ENCODE measurements at regions not wholly inside any gene's neighbourhood (a gene's known extent, or its start where the extent isn't known, plus 50 kb on each side); places are given as distances from the start of the nearest gene placed in this dataset.

- intact Hi-C loops (cut with micrococcal nuclease) = no loop called here
These were observed 152.1 kb upstream of the ID2 start for GRCh38 chr2:8529706-8530277.

- intact Hi-C loops (cut with micrococcal nuclease) = no loop called here
These were observed 150.4 kb upstream of the ID2 start for GRCh38 chr2:8531481-8531880.

DNA sequence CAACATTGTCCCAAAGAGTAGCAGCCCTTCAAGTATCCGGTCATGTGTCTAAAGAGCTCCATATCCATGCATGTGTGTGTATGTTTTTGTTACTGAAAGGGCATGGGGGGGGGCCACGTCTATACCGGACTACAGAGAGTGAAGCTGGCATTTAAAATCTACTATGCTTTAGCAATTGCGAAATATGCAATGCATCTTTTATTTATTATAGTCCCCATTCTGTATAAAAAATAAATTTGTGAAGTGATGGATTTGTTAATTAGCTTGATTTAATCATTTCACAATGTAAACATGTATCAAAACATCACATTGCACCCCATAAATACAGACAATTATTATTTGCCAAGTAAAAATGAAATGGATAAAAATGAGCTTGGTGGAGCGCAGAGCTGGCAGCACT is 149.4 kb upstream of the ID2 start:
- intact Hi-C loops (cut with micrococcal nuclease) = no loop called here

DNA sequence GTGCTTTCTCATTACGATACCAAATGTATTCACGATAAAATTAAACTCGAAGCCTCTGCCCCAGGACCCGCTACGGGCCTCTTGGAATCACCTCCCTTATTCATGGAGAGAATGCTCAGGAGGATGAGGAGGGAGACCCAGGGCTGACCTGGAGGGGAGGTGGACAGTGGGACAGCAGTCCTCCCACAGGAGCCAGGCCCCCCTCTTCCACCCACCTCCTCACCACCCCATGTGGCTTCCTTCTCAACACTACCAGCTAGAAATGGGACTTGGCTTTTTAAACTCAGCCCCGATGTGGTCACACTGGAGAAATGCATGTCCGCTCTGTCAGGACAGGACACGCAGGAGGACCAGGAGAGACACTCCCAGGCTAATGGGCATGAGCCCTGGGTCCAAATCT is 147.9 kb upstream of the ID2 start:
- intact Hi-C loops (cut with micrococcal nuclease) = no loop called here

- intact Hi-C loops (cut with micrococcal nuclease) = no loop called here
These were observed 147.5 kb upstream of the ID2 start for GRCh38 chr2:8534386-8534728.

GRCh38 chr2:8534729-8535468 is 147.0 kb upstream of the ID2 start:
- intact Hi-C loops (cut with micrococcal nuclease) = no loop called here

DNA sequence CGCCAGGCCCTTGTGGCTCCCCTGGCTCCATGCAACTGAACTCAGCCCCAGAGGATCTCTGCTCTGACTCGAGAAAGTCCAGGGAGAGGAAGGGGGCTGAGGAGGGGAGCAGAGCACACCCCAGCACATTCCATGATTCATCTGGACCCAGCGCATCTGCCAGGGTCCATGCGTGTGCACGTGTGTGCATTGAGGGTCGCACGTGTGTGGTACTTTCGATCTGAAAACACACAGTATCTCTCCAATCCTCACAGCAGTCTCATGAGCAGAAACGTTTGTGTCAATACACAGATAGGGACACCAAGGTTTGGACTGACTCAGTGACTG is 146.4 kb upstream of the ID2 start:
- intact Hi-C loops (cut with micrococcal nuclease) = no loop called here

DNA sequence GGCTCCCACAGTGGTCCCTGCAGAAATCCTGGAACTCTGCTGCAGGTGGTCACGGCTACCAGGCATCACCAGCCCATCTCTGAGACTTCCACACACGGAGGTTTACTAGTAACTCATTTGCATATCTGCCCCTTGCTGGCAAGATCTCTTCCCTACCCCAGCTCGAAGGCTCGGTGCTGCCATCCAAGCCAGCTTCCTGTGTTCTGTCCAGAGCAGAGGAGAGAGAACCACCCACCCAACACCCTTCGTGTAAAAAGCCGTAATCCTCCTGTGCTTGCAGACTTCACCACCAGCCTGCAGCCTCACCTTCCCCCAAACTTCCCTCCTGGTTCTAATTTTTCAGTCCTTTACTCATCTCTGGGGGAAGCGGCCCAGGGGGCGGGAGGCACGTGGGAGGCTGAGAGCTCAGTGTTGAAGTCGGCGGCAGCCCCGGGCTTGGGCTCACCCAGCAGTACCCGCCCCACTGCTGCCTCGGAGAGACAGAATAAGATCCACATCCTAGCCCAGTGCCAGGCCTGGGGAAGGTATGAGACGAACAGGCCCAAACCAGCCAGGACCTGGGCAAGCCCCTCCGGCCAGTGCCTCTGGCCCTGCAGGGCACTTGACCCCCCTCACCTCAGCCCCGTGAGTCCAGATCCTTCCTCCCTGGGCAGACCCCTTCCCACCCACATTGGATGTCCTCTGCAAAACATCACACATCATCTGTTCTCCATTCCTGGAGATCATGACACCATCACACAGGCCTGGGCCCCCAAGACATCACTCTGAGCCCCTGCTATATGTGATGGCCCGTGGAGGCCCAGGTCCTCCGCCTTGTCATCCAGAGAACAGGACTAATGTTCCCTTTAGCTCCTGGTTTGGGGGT is 145.8 kb upstream of the ID2 start:
- intact Hi-C loops (cut with micrococcal nuclease) = no loop called here

- intact Hi-C loops (cut with micrococcal nuclease) = no loop called here
These were observed 144.9 kb upstream of the ID2 start for GRCh38 chr2:8536686-8537561.

DNA sequence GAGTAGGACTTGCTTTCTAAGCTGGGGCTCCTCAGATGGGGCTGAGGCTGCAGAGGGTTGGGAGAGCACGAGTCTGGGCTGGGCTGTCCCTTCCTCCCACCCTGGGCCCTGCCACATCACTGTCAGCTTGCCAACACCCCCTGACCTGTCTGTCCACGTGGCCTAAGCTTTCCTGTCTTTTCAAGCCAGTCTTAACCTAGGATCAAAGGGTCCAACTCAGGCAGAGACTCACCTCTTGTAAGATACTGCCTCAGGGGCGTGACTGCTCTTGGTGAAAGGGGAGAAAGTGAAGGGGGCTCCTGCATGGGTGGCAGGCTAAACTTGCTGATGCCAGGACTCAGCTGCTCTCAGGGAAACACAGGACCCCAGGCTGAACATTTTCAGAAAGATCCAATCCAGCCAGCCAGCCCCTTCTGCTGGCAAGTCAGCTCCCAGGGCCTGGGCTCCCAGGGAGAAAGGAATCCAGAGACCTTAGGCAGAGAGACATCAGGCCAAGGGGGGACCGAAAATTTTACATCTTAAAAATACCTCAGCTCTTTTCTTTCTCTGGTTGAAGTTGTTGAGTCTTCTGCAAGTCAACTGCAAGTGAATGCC is 144.2 kb upstream of the ID2 start:
- intact Hi-C loops (cut with micrococcal nuclease) = no loop called here

GRCh38 chr2:8538531-8538930 is 143.3 kb upstream of the ID2 start:
- intact Hi-C loops (cut with micrococcal nuclease) = no loop called here

DNA sequence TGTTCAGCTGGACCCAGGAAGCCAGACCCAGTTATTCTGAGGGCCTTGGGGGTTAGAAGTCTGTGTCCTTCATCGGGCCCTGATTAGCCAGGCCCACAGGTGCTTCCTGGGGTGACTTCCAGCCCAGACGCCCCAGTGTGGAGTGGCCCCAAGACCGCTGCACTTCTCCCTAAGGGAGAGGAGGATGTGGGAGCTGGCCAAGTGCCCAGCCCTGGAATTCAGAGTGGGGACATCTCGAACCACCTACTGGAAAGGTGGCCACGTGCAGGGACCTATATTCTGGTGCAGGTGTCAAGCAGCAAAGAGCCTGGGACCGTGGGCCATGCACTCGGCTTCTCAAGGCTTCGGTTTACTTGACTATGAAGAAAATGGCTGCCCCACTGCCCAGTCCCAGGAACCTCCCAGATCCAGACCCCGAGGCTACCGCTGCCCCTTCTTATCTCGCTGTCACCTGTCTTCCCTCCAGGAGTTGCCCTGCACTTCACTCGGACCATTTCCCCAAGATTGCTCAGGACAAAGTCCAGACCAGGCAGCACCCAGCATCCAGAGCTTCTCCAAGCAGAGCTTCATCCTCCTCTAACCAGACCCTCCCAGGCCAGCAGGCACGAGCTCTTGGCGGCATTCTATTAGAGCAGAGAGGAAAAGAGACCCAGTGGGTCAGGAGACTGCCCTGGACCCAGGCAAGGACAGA is 142.8 kb upstream of the ID2 start:
- intact Hi-C loops (cut with micrococcal nuclease) = no loop called here

- intact Hi-C loops (cut with micrococcal nuclease) = loop anchor here (2.0 to 10.0 kb wide), 6 partner anchors 17 to 1625 kb away; partner anchors contain the start of genes CPSF3, ITGB1BP1 and RNF144A
These were observed 141.9 kb upstream of the ID2 start for GRCh38 chr2:8539743-8540551.

DNA sequence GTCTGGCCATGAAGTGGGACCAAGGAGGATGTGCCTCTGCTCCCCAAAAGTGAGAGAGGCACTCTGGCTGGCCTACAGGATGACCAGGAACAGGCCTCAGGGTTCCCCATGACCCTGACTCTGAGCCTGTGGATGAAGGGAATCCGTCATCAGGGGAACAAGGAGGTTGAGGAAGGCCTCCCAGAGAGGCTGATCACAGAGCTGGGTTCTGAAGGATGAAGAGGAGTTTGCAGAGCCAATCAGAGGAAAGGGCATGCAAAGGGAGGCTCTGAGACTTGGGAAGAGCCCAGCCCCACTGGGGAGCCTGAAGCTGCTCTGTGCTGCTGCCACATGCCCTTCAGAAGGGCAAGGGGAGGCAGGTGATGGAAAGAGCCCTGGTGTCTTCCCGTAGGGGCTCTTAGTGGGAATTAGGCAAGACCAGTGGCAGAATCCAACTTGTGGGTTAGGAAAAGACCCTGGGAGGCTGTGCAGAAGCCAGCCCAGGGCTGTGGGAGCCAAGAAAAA is 141.3 kb upstream of the ID2 start:
- intact Hi-C loops (cut with micrococcal nuclease) = loop anchor here (2.0 to 10.0 kb wide), 6 partner anchors 18 to 1626 kb away; partner anchors contain the start of genes CPSF3, ITGB1BP1 and RNF144A

DNA sequence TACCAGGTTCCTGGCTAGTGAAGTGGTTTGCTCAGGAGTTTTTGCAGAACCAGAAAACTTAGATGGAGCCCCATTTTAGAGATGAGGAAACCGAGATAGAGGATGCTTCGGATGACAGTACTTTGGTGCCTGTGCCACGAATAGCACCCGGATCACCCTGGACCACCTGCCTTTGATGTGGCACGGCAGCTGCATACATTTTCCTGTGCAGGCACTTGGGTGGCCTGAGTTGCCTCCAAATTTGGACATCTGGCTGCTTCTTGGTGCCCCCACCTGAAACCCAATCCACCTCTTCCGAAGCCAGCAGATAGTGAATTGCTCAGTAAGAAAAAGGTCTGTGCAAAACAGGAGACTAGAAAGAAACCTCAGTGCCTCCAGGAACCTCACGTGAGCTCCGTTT is 140.6 kb upstream of the ID2 start:
- intact Hi-C loops (cut with micrococcal nuclease) = loop anchor here (2.0 to 10.0 kb wide), 6 partner anchors 18 to 1626 kb away; partner anchors contain the start of genes CPSF3, ITGB1BP1 and RNF144A

- intact Hi-C loops (cut with micrococcal nuclease) = loop anchor here (2.0 to 10.0 kb wide), 6 partner anchors 19 to 1627 kb away; partner anchors contain the start of genes CPSF3, ITGB1BP1 and RNF144A
These were observed 140.2 kb upstream of the ID2 start for GRCh38 chr2:8541636-8542035.

DNA sequence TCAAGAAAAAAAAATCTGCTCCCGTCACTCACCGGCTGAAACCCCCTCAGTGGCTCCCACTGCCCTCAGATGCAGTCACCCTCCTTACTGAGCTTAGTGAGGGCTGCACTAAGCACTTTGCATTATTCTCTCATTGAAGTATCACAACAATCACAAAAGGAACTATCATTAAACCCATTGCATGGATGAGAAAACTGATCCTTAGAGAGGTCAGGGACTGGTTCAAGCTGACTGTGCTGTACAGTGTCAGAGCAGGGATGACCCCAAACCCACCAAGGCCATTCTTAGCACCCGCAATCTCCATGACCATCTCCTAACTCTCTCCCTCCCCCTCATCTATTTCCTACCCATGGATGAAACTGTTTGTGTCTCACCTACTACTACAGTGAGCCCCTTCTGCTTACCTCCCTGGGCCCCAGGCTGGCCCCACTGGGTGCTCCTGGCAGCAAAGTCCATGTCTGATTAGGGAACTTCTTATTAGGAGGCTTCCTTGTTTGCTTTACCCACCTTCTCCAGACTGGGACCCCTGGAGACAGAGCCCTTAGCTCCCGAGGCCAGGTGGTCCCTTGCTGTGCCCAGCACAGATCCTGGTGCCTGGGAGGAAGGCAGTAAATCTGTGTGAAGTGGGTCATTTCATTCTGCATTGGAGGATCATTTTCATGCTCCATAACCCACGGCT is 139.3 kb upstream of the ID2 start:
- intact Hi-C loops (cut with micrococcal nuclease) = loop anchor here (1.0 to 10.0 kb wide), 16 partner anchors 27 to 1628 kb away; partner anchors contain the start of genes CPSF3, ITGB1BP1 and RNF144A

DNA sequence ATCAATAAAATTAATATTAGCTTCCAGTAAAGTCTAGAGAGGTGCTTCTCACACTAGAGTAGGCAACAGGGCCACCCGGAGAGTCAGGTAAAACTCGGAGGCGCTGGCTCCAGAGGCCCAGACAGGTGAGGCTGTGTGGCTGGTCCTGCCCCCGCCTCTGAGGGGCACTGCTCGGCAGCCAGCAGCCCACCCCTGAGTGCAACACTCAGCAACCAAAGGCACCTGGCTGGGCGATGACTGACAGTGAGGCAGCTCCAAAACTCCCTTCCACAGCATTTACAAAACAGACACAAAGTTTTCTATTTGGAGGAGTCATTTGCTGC is 138.8 kb upstream of the ID2 start:
- intact Hi-C loops (cut with micrococcal nuclease) = loop anchor here (1.0 to 10.0 kb wide), 16 partner anchors 28 to 1628 kb away; partner anchors contain the start of genes CPSF3, ITGB1BP1 and RNF144A

Measured in T-helper 1 cell treated with Interleukin-12 subunit alpha and Interleukin-12 subunit beta and Interleukin-4 antibody, amounts not matched to agents 30 ng/mL and 1 ng/mL, for 36 hours (primary cell).